ENCODE measurements at regions not wholly inside any gene's neighbourhood (a gene's known extent, or its start where the extent isn't known, plus 50 kb on each side); places are given as distances from the start of the nearest gene placed in this dataset.

- TF ChIP-seq CTCF (IDR thresholded peaks at IDR 0.05) (no peak), EP300 (IDR thresholded peaks at IDR 0.05) (no peak), POLR2A (IDR thresholded peaks at IDR 0.05) (no peak), POLR2AphosphoS5 (IDR thresholded peaks at IDR 0.05) (no peak)
These were observed 105.8 kb downstream of the AVPR1A start for GRCh38 chr12:63045020-63045860.

Data from upper lobe of left lung (tissue), 4 donors.